NCI-H1436 (cell line): ENCODE measurements at regions not wholly inside any gene's neighbourhood (a gene's known extent, or its start where the extent isn't known, plus 50 kb on each side); places are given as distances from the start of the nearest gene placed in this dataset.
"Not testable (repeated sequence)": the region's sequence is repeated elsewhere in the genome, so short reads cannot be mapped to it uniquely, and the experiment has no call there.

Experiments used
- DNase-seq: peaks from one replicate; lab custom pipeline; 2025; lab: John Stamatoyannopoulos, UW

GRCh38 chr1:146326863-146327262 is 98.0 kb upstream of the NOTCH2NLA start:
- DNase-seq: not testable (repeated sequence)

- DNase-seq: not testable (repeated sequence)
These were observed 95.6 kb upstream of the NOTCH2NLA start for GRCh38 chr1:146324463-146324862.

- not testable (repeated sequence) for DNase-seq
These were observed 94.5 kb upstream of the NOTCH2NLA start for GRCh38 chr1:146323302-146323701.

GRCh38 chr1:146322893-146323292 is 94.1 kb upstream of the NOTCH2NLA start:
- DNase-seq: not testable (repeated sequence)

- not testable (repeated sequence) for DNase-seq
These were observed 89.9 kb upstream of the NOTCH2NLA start for GRCh38 chr1:146318715-146319114.

- DNase-seq: not testable (repeated sequence)
These were observed 89.0 kb upstream of the NOTCH2NLA start for GRCh38 chr1:146317785-146318184.

GRCh38 chr1:146314449-146315246 is 85.8 kb upstream of the NOTCH2NLA start:
- DNase-seq: not testable (repeated sequence)

- not testable (repeated sequence) for DNase-seq
These were observed 81.8 kb upstream of the NOTCH2NLA start for GRCh38 chr1:146310579-146310978.

- not testable (repeated sequence) for DNase-seq
These were observed 80.6 kb upstream of the NOTCH2NLA start for GRCh38 chr1:146309427-146309826.

GRCh38 chr1:146308892-146309291 is 80.1 kb upstream of the NOTCH2NLA start:
- not testable (repeated sequence) for DNase-seq

GRCh38 chr1:146308152-146308551 is 79.3 kb upstream of the NOTCH2NLA start:
- DNase-seq: not testable (repeated sequence)

GRCh38 chr1:146307632-146308031 is 78.8 kb upstream of the NOTCH2NLA start:
- not testable (repeated sequence) for DNase-seq

- not testable (repeated sequence) for DNase-seq
These were observed 77.8 kb upstream of the NOTCH2NLA start for GRCh38 chr1:146306651-146307050.

- DNase-seq: not testable (repeated sequence)
These were observed 76.6 kb upstream of the NOTCH2NLA start for GRCh38 chr1:146305442-146305841.

GRCh38 chr1:146298575-146298897 is 69.7 kb upstream of the NOTCH2NLA start:
- not testable (repeated sequence) for DNase-seq

- not testable (repeated sequence) for DNase-seq
These were observed 69.2 kb upstream of the NOTCH2NLA start for GRCh38 chr1:146297781-146298574.

- not testable (repeated sequence) for DNase-seq
These were observed 64.4 kb upstream of the NOTCH2NLA start for GRCh38 chr1:146292940-146293936.

GRCh38 chr1:146292424-146292823 is 63.6 kb upstream of the NOTCH2NLA start:
- DNase-seq: not testable (repeated sequence)

- DNase-seq: not testable (repeated sequence)
These were observed 59.1 kb upstream of the NOTCH2NLA start for GRCh38 chr1:146287881-146288280.

- DNase-seq: not testable (repeated sequence)
These were observed 55.9 kb upstream of the NOTCH2NLA start for GRCh38 chr1:146284760-146285159.

- DNase-seq: not testable (repeated sequence)
These were observed 54.7 kb upstream of the NOTCH2NLA start for GRCh38 chr1:146283527-146283880.
